ENCODE measurements at regions not wholly inside any gene's neighbourhood (a gene's known extent, or its start where the extent isn't known, plus 50 kb on each side); places are given as distances from the start of the nearest gene placed in this dataset.
A peak's percentile ranks its signal among the peaks of the same experiment; 100 is the strongest.

GRCh38 chr1:99579691-99580172 lies 66.2 kb upstream of the PALMD start:
- DNase-seq, result no peak

- no peak for DNase-seq
These were observed 65.5 kb upstream of the PALMD start for GRCh38 chr1:99580451-99580850.

GRCh38 chr1:99587008-99587407 lies 58.9 kb upstream of the PALMD start:
- no peak for DNase-seq

GRCh38 chr1:99589186-99589636 lies 56.7 kb upstream of the PALMD start:
- DNase-seq, result no peak

- DNase-seq, result peak; percentile 35
These were observed 55.2 kb upstream of the PALMD start for GRCh38 chr1:99590578-99591209.

- DNase-seq, result no peak
These were observed 54.0 kb upstream of the PALMD start for GRCh38 chr1:99591886-99592285.

DNA sequence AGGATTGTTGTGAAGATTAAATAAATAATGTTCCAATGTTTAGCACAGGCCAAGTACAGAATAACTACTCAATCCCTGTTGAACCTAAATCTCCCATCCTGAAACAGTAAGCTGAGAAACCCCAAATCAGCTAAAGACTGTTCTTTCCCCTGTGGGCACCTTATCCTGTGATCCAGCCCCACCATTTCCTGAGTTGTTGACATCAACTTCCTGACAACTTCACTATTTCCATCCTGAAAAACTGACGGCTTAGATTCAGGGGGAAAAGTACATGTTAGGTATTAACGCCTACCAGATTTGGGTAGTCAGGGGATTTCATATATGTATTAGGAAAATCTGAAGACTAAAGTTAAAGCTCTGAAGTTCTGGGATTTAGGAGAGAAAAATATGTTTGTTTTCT lies 51.7 kb upstream of the PALMD start:
- no peak for DNase-seq

DNA sequence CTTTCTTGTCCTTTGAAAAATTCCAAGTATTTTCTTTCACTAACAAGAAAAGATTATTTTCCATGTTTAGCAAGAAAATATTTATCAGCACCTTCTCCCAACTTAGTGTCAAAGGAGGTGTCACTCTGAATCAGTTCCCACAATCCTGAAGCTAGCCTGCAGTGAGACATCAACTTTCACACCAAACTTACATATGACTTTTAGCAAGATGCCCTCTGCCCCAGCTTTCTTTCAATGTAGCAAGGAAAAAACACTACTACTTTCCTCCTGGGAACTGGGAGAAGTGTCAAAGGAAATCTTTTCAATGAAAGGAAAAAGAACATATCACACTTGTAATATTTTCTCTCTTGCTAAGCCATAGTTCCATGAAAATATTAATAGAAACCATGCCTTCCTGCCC lies 50.9 kb upstream of the PALMD start:
- DNase-seq, result no peak

DNA sequence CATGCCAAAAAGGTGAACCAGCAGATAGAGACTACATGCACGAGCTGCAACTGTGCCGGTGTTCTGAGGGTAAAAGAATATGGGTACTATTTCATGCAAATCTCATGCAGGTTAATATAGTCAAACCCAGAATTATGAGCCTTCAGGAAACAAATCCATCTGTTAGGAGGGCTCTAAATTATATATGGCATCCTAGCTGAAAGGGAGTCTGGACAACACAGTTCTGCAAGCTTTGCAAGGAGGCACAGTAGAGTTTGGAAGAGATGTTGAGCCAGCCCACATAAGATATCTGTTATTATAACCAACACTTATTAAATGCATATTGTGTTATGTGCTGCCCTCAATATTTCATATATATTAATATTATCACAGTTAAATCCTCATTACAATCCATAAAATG lies 50.5 kb upstream of the PALMD start:
- no peak for DNase-seq

All from eye (tissue), 1 donor.